ENCODE measurements at regions not wholly inside any gene's neighbourhood (a gene's known extent, or its start where the extent isn't known, plus 50 kb on each side); places are given as distances from the start of the nearest gene placed in this dataset.
A peak's percentile ranks its signal among the peaks of the same experiment; 100 is the strongest.
"Not testable (repeated sequence)": the region's sequence is repeated elsewhere in the genome, so short reads cannot be mapped to it uniquely, and the experiment has no call there.

- DNase-seq, result no peak
- Histone ChIP-seq H3K4me1 (no peaks in the 10 kb centered on the region), H3K4me3 (no peak overlapping the region), H3K9me3 (no peaks in the 10 kb centered on the region), H3K27me3 (no peaks in the 10 kb centered on the region), H3K27ac (no peak overlapping the region), H3K36me3 (no peaks in the 10 kb centered on the region)
- TF ChIP-seq POLR2A (IDR thresholded peaks at IDR 0.05) (no peak), EP300 (IDR thresholded peaks at IDR 0.05) (no peak), CTCF (IDR thresholded peaks at IDR 0.05) (no peak), POLR2AphosphoS5 (IDR thresholded peaks at IDR 0.05) (no peak)
- ATAC-seq (ENCODE audit: low FRiP score in 2 of 2), result peak; percentile 8 to 57
- WGBS, 2 donors, result 50 to 89% methylated on average over 1 to 2 of the region's 2 CpGs
These were observed 748.8 kb downstream of the NR4A2 start for GRCh38 chr2:155583674-155584195.

- Histone ChIP-seq H3K4me1 (no peaks in the 10 kb centered on the region), H3K36me3 (no peaks in the 10 kb centered on the region), H3K9me3 (no peaks in the 10 kb centered on the region), H3K27me3 (no peaks in the 10 kb centered on the region), H3K4me3 (no peak overlapping the region), H3K27ac (no peak overlapping the region)
- no peak for DNase-seq
- TF ChIP-seq POLR2A (IDR thresholded peaks at IDR 0.05) (no peak), POLR2AphosphoS5 (IDR thresholded peaks at IDR 0.05) (no peak), CTCF (IDR thresholded peaks at IDR 0.05) (no peak), EP300 (IDR thresholded peaks at IDR 0.05) (no peak)
- WGBS, 2 donors, result 80 to 83% methylated on average over 1 of the region's 1 CpG
- ATAC-seq (ENCODE audit: low FRiP score in 2 of 2), result no peak
These were observed 757.6 kb downstream of the NR4A2 start for GRCh38 chr2:155574941-155575340.

- H3K4me3 ChIP-seq, result no peak overlapping the region
- H3K36me3 ChIP-seq, result no peaks in the 10 kb centered on the region
- ATAC-seq (ENCODE audit: low FRiP score in 2 of 2) (no peak), DNase-seq (no peak)
- 90 to 93% methylated on average over 3 of the region's 3 CpGs for WGBS, 2 donors
- no peaks in the 10 kb centered on the region for H3K27me3 ChIP-seq
- no peaks in the 10 kb centered on the region for H3K4me1 ChIP-seq
- no peaks in the 10 kb centered on the region for H3K9me3 ChIP-seq
- no peak overlapping the region for H3K27ac ChIP-seq
- TF ChIP-seq POLR2AphosphoS5 (IDR thresholded peaks at IDR 0.05) (no peak), EP300 (IDR thresholded peaks at IDR 0.05) (no peak), CTCF (IDR thresholded peaks at IDR 0.05) (no peak), POLR2A (IDR thresholded peaks at IDR 0.05) (no peak)
These were observed 785.0 kb downstream of the NR4A2 start for GRCh38 chr2:155547571-155547970.

- Histone ChIP-seq H3K9me3 (no peaks in the 10 kb centered on the region), H3K27ac (no peak overlapping the region), H3K4me3 (no peak overlapping the region), H3K4me1 (no peaks in the 10 kb centered on the region), H3K36me3 (no peaks in the 10 kb centered on the region), H3K27me3 (no peaks in the 10 kb centered on the region)
- 84 to 87% methylated on average over 11 of the region's 11 CpGs for WGBS, 2 donors
- DNase-seq (no peak), ATAC-seq (ENCODE audit: low FRiP score in 2 of 2) (no peak)
- TF ChIP-seq CTCF (IDR thresholded peaks at IDR 0.05) (no peak), POLR2A (IDR thresholded peaks at IDR 0.05) (no peak), POLR2AphosphoS5 (IDR thresholded peaks at IDR 0.05) (no peak), EP300 (IDR thresholded peaks at IDR 0.05) (no peak)
These were observed 785.6 kb downstream of the NR4A2 start for GRCh38 chr2:155546721-155547555.

GRCh38 chr2:155539028-155539427, 793.5 kb downstream of the NR4A2 start:
- H3K4me3 ChIP-seq; DNase-seq; H3K9me3 ChIP-seq; H3K27me3 ChIP-seq; H3K4me1 ChIP-seq; ATAC-seq (ENCODE audit: low FRiP score in 2 of 2); H3K36me3 ChIP-seq; H3K27ac ChIP-seq: not testable (repeated sequence)
- WGBS, 2 donors, result 86 to 93% methylated on average over 5 of the region's 5 CpGs
